ENCODE measurements at regions not wholly inside any gene's neighbourhood (a gene's known extent, or its start where the extent isn't known, plus 50 kb on each side); places are given as distances from the start of the nearest gene placed in this dataset.

- no peak for DNase-seq
These were observed 161.7 kb upstream of the UBE2E1 start for GRCh38 chr3:23644099-23644498.

DNA sequence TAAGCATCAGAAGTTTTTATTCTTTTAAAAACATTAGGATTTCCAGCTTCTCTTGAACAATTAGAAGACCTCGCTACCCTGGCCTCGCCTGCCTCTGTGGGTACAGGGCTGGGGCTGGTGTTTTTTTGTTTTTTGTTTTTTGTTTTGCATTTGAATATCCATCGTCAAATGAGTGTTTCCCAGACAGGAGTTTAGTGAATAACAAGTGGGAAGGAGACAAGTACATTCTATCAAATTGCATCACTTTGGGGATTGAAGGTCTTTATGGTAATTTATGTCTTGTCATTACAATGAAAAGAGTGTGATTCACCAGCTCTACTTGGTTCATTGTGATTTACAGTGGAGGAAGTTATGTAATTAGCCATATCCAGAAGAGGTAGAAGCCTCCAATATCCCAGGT is 161.1 kb upstream of the UBE2E1 start:
- DNase-seq = no peak

- no peak for DNase-seq
These were observed 160.1 kb upstream of the UBE2E1 start for GRCh38 chr3:23645533-23646183.

DNA sequence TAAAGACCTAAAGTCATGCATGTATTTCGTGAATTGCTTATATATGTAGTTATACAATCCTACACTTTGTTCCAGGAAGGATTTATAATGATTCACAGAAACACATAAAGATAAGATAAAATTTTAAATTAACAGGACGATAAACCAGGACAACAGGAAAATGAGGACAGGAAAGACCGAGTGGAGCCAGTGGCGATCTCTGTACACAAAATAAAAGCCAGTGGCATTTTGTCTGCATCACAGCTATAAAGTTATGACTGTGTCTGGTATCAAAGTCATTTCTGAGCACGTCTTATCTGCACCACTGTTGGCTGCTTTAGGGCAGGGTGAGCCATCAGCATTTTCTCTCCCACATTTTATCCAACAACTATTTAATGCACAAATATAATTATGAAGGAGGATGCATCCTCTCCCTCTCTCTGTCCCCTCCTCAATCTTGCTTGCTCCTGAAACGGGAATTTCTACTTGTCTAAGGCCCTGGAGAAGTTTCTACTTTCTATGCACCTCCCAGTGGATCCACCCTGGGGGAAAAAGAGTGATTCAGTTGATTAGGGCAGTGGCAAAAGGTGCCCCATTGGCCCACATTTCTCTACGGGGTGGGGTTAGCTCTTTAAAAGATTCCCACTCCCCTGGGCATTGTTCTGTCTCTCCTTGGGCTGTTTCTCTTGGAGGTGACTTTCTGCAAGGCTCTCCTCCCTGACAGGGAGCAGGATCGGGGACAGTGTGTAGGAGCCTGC is 159.4 kb upstream of the UBE2E1 start:
- DNase-seq = no peak

- no peak for DNase-seq
These were observed 158.0 kb upstream of the UBE2E1 start for GRCh38 chr3:23647706-23648258.

GRCh38 chr3:23648326-23648995 is 157.3 kb upstream of the UBE2E1 start:
- no peak for DNase-seq

DNA sequence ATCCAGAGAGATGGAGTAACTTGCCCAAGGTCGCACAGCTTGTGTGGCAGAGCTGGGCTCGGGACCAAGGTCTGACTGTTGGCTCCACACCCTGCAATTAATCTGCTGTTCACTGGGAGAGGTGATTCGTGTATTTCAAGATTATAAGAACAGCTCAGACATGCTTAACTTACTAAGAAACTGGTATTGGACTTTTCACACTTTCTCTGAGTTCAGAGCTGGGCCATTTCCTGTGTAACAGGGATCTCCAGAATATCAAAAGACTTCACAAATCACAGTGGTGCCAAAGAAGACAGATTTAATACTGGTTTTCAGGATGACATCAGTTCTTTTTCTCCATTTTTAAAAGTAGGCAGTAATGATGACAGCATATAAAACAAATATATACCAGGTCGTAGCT is 156.8 kb upstream of the UBE2E1 start:
- DNase-seq = no peak

DNA sequence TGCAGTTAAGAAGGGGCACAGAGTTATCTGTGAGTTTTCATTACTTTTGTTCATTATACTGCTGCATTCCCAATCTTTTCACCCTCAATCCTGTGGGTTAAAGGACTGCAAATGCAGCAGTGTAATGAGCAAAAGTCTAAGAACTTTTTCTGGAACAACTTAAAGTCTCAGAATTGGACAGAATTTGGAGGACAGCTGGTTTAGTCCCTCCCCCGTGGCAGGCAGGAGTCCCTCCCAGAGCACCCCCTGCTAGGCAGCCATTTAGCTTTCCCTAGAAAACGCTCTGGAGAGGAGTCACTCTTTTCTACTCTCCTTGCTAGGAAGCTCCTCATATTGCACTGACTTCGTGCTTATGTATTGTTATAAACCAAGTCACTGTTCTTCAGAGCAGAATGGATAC is 156.3 kb upstream of the UBE2E1 start:
- no peak for DNase-seq

DNA sequence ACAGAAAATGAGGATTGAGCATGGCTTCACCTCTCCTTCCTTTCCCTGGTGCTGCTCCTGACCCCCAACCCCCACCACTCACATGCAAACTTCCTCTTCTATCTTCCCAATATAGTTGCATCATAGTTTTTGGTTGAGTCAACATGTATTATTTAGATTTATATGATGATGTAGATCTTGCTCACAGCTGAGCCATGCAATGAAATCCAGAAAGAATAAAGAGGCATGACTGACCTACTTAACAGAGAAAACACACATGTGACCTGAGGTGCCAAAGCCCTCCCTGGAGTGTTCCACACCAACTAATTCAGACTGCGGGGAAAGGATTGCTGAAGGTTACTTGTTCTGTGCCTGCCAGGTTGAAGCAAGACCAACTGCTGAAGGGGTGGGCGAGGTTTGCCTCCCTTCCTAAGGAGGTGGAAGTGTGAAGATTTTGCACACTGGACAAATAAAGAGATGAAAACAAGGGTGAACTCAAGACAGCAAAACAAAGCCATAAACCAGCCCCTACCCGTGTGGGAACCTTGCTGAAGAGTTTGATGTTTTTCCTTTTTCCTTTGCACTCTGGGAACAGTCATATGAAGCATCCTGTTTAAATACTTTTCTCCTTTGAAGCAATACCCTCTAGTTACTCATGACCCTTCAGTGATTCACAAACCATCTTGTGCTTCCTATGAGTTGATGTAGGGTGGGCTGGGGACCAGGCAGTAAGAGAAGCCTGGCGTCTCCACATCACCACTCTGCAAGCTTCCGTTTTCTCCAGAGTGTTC is 155.2 kb upstream of the UBE2E1 start:
- peak; percentile 30 for DNase-seq

- no peak for DNase-seq
These were observed 151.9 kb upstream of the UBE2E1 start for GRCh38 chr3:23653647-23654525.

DNA sequence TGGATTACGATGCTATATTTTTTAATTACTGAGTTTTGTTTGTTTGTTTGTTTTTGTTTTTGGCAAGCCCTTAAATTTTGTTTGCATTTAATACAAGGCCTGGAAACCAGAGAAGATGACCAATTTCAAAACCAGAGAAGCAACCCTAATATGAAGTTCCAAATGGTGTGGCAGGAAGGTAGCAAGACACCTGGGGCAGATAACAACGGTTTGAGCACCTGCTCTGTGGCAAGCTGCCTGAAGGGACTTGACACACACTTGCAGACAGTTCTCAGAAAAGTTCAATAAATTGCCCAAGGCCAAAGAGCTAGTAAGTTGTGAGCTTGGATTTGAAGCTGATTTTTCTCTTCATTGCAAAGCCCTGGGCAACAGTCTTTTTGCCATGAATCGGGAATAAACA is 151.2 kb upstream of the UBE2E1 start:
- DNase-seq = no peak

DNA sequence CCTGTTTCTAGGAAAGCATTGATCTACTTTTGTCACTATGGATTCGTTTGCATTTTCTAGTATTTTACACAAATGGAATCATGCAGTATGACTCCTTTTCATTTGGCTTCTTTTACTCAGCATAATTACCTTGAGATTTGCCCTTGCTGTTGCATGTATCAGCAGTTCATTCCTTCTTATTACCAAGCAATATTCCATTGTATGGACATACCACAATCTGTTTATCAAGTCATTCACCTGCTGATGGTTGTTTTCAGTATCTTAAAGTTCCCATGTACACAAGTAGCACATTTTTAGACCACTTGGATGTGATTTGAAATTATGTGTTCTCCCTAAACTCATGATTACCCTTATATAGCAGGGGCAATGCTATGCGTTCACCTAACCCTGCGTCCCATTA is 150.0 kb upstream of the UBE2E1 start:
- DNase-seq = no peak

DNA sequence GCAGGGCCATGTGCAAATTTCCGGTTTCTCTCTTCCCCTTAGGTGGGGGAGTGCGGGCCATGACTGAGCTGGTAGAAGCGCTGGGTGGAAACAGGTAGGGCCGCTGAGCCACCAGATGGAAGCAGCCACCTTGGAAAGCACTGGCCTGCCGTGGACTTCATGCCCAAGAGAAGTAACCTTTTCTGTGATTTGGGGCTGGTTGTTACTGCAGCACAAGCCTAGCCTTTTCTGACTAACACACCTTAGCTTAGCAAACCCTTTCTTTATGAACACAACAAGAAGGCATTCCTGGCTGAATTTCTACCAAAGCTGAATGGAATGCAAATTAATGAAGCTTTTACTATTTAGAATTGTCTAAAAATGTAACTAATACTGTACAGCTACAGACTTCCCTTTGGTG is 149.6 kb upstream of the UBE2E1 start:
- DNase-seq = no peak

DNA sequence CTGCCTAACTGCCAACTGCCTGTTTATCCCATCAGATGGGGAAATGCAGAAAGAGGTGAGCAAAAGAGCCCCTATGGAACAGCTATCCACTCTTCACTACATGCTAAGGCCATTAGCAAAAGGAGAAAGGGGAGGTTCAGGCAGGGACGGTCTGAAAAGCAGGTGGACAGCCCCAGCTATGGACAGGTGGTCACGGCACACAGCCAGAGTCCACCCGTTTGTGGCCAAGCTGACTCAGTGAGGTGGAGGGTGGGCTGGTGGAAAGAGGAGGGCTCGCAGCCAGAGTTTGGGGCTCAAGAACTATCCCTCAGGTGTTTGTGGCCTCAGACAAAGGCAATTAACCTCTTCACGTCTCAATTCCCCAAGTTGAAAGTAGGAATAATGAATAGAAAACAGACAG is 148.9 kb upstream of the UBE2E1 start:
- no peak for DNase-seq

DNA sequence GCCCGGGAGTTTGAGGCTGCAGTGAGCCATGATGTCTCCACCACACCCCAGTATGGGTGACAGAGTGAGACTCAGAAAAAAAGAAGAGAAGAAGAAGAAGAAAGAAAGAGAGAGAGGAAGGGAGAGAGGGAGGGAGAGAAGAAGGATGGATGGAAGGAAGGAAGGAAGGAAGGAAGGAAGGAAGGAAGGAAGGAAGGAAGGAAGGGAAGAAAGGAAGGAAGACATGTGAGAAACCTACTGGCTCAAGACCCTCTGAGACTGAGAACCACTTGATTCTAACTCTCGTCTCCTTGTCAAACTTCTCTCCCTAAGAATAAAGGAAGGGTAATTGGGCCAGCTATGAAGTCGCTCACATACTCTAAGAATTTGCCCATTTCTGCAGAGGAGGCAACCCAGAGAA is 148.1 kb upstream of the UBE2E1 start:
- no peak for DNase-seq

DNA sequence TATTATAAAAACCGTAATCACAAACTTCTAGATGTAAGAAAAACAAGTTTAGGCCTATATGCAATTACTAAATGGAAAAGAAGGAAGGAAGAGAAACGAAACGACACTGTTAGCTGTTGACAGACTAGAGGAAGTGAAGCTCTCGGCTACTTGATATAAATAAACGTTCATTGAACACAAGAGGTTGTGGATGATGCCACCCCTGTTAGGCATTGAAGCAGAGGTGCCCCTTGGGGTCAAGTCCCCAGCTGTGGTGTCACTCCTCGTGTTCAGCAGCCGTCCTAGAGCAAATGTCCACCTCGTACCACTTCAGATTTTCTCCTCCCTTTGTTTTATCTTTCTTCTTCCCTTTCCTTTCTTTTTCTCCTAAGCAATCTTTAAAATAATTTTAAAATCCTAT is 146.5 kb upstream of the UBE2E1 start:
- no peak for DNase-seq

DNA sequence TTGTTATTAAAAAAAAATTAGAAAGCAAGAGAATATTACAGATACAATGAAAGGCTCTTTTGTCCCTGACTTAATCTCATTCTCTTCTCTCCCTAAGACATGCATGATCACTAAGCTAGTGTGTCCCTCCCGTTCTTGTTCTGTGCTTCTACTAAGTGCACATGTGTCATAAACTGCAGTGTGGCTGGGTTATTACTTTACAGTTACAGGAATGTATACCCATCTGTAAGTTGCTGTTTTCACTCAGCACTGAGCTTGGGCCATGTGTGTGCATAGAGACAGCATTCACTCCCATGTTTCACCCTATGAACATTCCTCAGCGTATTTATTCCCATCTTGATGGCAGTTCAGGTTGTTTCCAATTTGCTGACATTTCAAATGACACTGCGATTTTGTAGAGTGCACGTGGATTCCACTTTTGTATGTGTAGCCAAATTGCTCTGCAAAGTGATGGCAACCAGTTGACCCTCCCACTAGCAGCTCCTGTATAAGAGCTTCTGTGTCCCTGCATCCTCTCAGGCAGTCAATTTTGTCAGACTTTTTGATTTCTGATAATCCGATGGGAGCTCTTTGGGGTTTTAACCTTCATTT is 145.8 kb upstream of the UBE2E1 start:
- DNase-seq = no peak

DNA sequence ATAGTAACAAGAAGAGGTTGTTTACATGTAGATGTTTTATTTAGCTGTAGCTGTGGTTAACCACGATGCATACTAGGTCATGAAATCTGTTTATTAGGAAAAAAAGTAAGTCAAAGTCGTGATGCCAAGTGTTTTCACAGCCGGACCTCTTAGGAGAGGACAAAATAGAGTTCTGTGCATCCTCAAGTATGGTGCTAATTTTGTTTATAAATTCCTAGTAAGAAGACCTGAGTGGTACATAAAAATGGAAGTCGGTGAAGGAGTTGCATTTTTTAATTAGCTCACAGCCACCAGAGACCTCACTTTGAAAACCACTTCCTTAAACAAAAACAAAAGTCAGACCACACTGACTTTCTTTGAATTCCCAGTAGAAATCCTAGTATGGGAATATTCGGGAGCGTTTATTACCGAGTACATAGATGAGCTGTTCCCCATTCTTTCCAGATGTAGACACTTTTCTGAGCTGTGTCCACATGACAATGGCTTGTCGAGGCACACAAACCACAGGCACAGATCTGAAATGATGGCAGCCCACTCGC is 143.6 kb upstream of the UBE2E1 start:
- no peak for DNase-seq

DNA sequence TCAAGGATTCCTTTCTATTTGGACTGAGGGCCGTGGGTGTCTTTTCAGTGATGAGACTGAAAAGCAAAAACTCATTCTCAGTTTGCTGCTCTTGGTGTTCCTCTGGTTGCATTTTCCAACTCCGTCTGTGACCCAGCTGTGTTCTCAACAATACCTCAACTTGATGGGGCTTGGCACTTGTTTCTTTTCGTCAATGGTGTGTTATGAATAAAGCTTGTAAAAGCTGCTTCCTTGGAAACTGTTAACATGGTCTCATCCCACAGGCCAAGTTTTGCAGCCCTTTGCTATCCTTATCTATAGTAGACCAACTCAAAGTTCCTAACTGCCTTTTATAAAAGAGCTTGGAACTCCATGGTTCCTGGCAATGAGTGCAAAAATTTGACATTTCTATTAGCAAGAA is 142.5 kb upstream of the UBE2E1 start:
- no peak for DNase-seq

GRCh38 chr3:23663661-23664186 is 142.0 kb upstream of the UBE2E1 start:
- no peak for DNase-seq

DNA sequence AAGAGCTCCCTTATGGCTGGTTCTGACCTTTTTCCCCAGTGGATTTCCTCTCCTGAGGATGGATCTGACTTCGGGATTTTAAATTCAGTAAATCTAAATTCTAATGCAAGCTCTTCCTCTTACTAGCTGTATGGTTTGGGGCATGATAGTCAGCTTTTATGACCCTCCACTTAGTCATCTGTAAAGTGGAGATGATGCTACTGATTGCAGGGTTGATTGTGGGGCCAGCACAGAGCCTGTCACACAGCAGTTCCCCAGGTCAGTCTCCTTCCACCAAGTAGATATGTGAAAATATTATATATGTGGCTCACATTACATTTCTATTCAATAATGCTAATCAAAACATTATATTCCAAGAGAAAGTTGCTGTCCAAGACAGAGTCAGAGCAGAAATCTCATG is 141.3 kb upstream of the UBE2E1 start:
- no peak for DNase-seq

Measured in retina (tissue), 1 donor.